DND-41 (cell line): ENCODE measurements at regions not wholly inside any gene's neighbourhood (a gene's known extent, or its start where the extent isn't known, plus 50 kb on each side); places are given as distances from the start of the nearest gene placed in this dataset.

Experiments
- EZH2 ChIP-seq: IDR thresholded peaks from 3 replicates; pipeline ENCODE4 v1.6.1; 2012; ENCODE audit warnings: borderline replicate concordance, low read depth, mild to moderate bottlenecking, moderate library complexity, low read length, inconsistent platforms; ENCODE audit not compliant: severe bottlenecking
- TF ChIP-seq, protein P1 (sequence below): IDR thresholded peaks from 2 replicates; pipeline ENCODE4 v1.5.1; 2012; ENCODE audit warnings: borderline replicate concordance, low read length, moderate library complexity, mild to moderate bottlenecking; ENCODE audit not compliant: poor library complexity, severe bottlenecking; ENCODE audit errors: extremely low read depth

DNA sequence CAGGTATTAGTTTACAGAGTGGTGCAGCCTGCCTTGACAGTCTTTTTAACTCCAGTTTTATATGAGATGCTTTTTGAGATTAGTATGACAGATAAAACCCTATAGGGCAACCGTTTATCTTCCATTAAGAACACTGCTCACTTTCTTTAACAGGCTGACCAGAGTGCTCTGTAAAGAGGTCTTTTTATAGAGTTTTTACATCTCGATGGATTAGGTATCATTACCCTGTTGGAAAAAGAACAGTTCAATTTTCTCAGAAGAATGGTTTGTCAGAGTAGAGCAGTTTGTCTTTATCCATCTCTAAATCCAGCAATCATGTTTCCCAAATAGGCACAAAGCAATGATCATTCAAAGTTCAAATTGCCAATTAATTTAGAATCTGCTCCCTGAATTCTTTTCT lies 395.2 kb upstream of the ARGLU1 start:
- TF ChIP-seq, protein P1, sequence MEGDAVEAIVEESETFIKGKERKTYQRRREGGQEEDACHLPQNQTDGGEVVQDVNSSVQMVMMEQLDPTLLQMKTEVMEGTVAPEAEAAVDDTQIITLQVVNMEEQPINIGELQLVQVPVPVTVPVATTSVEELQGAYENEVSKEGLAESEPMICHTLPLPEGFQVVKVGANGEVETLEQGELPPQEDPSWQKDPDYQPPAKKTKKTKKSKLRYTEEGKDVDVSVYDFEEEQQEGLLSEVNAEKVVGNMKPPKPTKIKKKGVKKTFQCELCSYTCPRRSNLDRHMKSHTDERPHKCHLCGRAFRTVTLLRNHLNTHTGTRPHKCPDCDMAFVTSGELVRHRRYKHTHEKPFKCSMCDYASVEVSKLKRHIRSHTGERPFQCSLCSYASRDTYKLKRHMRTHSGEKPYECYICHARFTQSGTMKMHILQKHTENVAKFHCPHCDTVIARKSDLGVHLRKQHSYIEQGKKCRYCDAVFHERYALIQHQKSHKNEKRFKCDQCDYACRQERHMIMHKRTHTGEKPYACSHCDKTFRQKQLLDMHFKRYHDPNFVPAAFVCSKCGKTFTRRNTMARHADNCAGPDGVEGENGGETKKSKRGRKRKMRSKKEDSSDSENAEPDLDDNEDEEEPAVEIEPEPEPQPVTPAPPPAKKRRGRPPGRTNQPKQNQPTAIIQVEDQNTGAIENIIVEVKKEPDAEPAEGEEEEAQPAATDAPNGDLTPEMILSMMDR = no peak
- TF ChIP-seq EZH2 = no peak
